H9 (cell line): ENCODE measurements at regions not wholly inside any gene's neighbourhood (a gene's known extent, or its start where the extent isn't known, plus 50 kb on each side); places are given as distances from the start of the nearest gene placed in this dataset.

Source experiments
- DNase-seq: peaks from one replicate; pipeline ENCODE4 v3.0.0-alpha.2; 2017
- H2AFZ ChIP-seq: one replicate; pipeline ENCODE4 v1.6.1; 2013; ENCODE audit warnings: mild to moderate bottlenecking, low read length, control low read depth, moderate library complexity
- H2AK5ac ChIP-seq: 2 replicates; pipeline ENCODE4 v1.6.1; 2013; ENCODE audit warnings: low read length, control low read depth, mixed read lengths; ENCODE audit not compliant: insufficient read length
- H2BK120ac ChIP-seq: one replicate; pipeline ENCODE4 v1.6.1; 2013; ENCODE audit warnings: low read depth, mild to moderate bottlenecking, low read length, control low read depth, inconsistent platforms; ENCODE audit not compliant: poor library complexity, severe bottlenecking
- H2BK12ac ChIP-seq: 2 replicates; pipeline ENCODE4 v1.6.1; 2013; ENCODE audit warnings: low read length, control low read depth, mixed read lengths, low read depth; ENCODE audit not compliant: insufficient read length
- H2BK15ac ChIP-seq: 2 replicates; pipeline ENCODE4 v1.6.1; 2013; ENCODE audit warnings: low read depth, low read length, control low read depth
- H2BK20ac ChIP-seq: one replicate; pipeline ENCODE4 v1.6.1; 2013; ENCODE audit warnings: low read depth, mild to moderate bottlenecking, low read length, control low read depth, inconsistent platforms; ENCODE audit not compliant: poor library complexity, severe bottlenecking
- H2BK5ac ChIP-seq: 2 replicates; pipeline ENCODE4 v1.6.1; 2013; ENCODE audit warnings: low read length, control low read depth, mixed read lengths; ENCODE audit not compliant: insufficient read length
- H3K14ac ChIP-seq: 2 replicates; pipeline ENCODE4 v1.6.1; 2013; ENCODE audit warnings: low read length, control low read depth; ENCODE audit not compliant: insufficient read depth
- H3K18ac ChIP-seq: 2 replicates; pipeline ENCODE4 v1.6.1; 2013; ENCODE audit warnings: low read depth, mild to moderate bottlenecking, mixed read lengths, low read length, control low read depth; ENCODE audit not compliant: insufficient read length
- H3K23ac ChIP-seq: 2 replicates; pipeline ENCODE4 v1.6.1; 2013; ENCODE audit warnings: low read length, control low read depth, mixed read lengths, low read depth; ENCODE audit not compliant: insufficient read length
- H3K23me2 ChIP-seq: 2 replicates; pipeline ENCODE4 v1.6.1; 2013; ENCODE audit warnings: low read depth, mild to moderate bottlenecking, mixed read lengths, low read length, control low read depth; ENCODE audit not compliant: insufficient read length, poor library complexity, severe bottlenecking
- H3K27ac ChIP-seq: 2 replicates; pipeline ENCODE4 v1.5.1; 2013; ENCODE audit warnings: low read length, control low read depth, mixed read lengths, low read depth; ENCODE audit not compliant: insufficient read length
- H3K27me3 ChIP-seq: 2 replicates; pipeline ENCODE4 v1.6.1; 2013; ENCODE audit warnings: low read length, control low read depth, inconsistent platforms; ENCODE audit not compliant: insufficient read depth
- H3K4ac ChIP-seq: 2 replicates; pipeline ENCODE4 v1.6.1; 2013; ENCODE audit warnings: low read depth, mild to moderate bottlenecking, control low read depth, inconsistent platforms, low read length, moderate library complexity
- H3K4me1 ChIP-seq: 2 replicates; pipeline ENCODE4 v1.6.1; 2013; ENCODE audit warnings: low read length, control low read depth, inconsistent platforms; ENCODE audit not compliant: insufficient read depth
- H3K4me2 ChIP-seq: 2 replicates; pipeline ENCODE4 v1.6.1; 2013; ENCODE audit warnings: low read length, control low read depth, mixed read lengths; ENCODE audit not compliant: insufficient read length, insufficient read depth
- H3K56ac ChIP-seq: 2 replicates; pipeline ENCODE4 v1.6.1; 2013; ENCODE audit warnings: low read depth, mild to moderate bottlenecking, mixed read lengths, low read length, control low read depth; ENCODE audit not compliant: insufficient read length
- H3K79me1 ChIP-seq: 2 replicates; pipeline ENCODE4 v1.6.1; 2013; ENCODE audit warnings: low read depth, mild to moderate bottlenecking, moderate library complexity, low read length, control low read depth, inconsistent platforms; ENCODE audit not compliant: insufficient read depth, poor library complexity, severe bottlenecking
- H3K79me2 ChIP-seq: 2 replicates; pipeline ENCODE4 v1.6.1; 2013; ENCODE audit warnings: low read length, control low read depth, inconsistent platforms; ENCODE audit not compliant: insufficient read depth
- H3K9ac ChIP-seq: 2 replicates; pipeline ENCODE4 v1.6.1; 2013; ENCODE audit warnings: low read length, control low read depth, mixed read lengths; ENCODE audit not compliant: insufficient read length; ENCODE audit errors: extremely low read depth
- H3K9me3 ChIP-seq: one replicate; pipeline ENCODE4 v1.6.1; 2013; ENCODE audit warnings: low read depth, low read length, inconsistent platforms; ENCODE audit not compliant: control insufficient read depth
- H3T11ph ChIP-seq: one replicate; pipeline ENCODE4 v1.6.1; 2013; ENCODE audit warnings: mild to moderate bottlenecking, low read length, control low read depth, inconsistent platforms
- H4K20me1 ChIP-seq: one replicate; pipeline ENCODE4 v1.6.1; 2013; ENCODE audit not compliant: control insufficient read depth, insufficient read length, insufficient read depth
- H4K5ac ChIP-seq: 2 replicates; pipeline ENCODE4 v1.6.1; 2013; ENCODE audit warnings: low read depth, mild to moderate bottlenecking, mixed read lengths, low read length, control low read depth; ENCODE audit not compliant: insufficient read length
- H4K8ac ChIP-seq: replicated peaks from 2 replicates; pipeline ENCODE4 v1.6.1; 2013; ENCODE audit warnings: low read length, control low read depth, mixed read lengths, low read depth; ENCODE audit not compliant: insufficient read length
- H4K91ac ChIP-seq: 2 replicates; pipeline ENCODE4 v1.6.1; 2013; ENCODE audit warnings: low read depth, mild to moderate bottlenecking, moderate library complexity, mixed read lengths, low read length, control low read depth; ENCODE audit not compliant: insufficient read length
- H3K27ac Mint-ChIP-seq, 3 experiments: 2 replicates in 2 of 3; 3 replicates in 1 of 3; pipeline ENCODE4 v1.8.0; 2020 to 2021; ENCODE audit warnings: mixed read lengths in 3 of 3, mild to moderate bottlenecking in 1 of 3, moderate library complexity in 1 of 3
- H3K27me3 Mint-ChIP-seq: 2 replicates; pipeline ENCODE4 v1.8.0; 2021; ENCODE audit warnings: low read depth, mild to moderate bottlenecking, moderate library complexity, mixed read lengths
- H3K36me3 Mint-ChIP-seq, 3 experiments: 2 replicates in 2 of 3; 3 replicates in 1 of 3; pipeline ENCODE4 v1.8.0; 2020 to 2021; ENCODE audit warnings: low read depth in 3 of 3, mixed read lengths in 3 of 3; ENCODE audit not compliant: insufficient read depth in 1 of 3
- H3K4me1 Mint-ChIP-seq, 2 experiments: 2 replicates each; pipeline ENCODE4 v1.8.0; 2020; ENCODE audit warnings: mixed read lengths in 2 of 2
- H3K4me3 Mint-ChIP-seq, 2 experiments: 2 replicates in 1 of 2; 3 replicates in 1 of 2; pipeline ENCODE4 v1.8.0; 2020 to 2021; ENCODE audit warnings: mild to moderate bottlenecking in 2 of 2, mixed read lengths in 2 of 2, moderate library complexity in 1 of 2
- H3K9me3 Mint-ChIP-seq, 2 experiments: 2 replicates in 1 of 2; 3 replicates in 1 of 2; pipeline ENCODE4 v1.8.0; 2020; ENCODE audit warnings: mild to moderate bottlenecking in 2 of 2, mixed read lengths in 2 of 2, moderate library complexity in 1 of 2
- CTCF ChIP-seq: fragments of 200-600 bp; sonication (generic); conservative IDR thresholded peaks from 3 replicates; pipeline ENCODE4 v1.8.0; 2021; ENCODE audit warnings: antibody characterized with exemption, mild to moderate bottlenecking
- WGBS: extraction: QIAGEN DNeasy Blood & Tissue Kit; methylation state at CpG from one replicate; pipeline ENCODE4 v1.1.7; 2013; ENCODE audit warnings: missing lambda C conversion rate, low lambda C conversion rate, mixed read lengths; ENCODE audit not compliant: insufficient read length; ENCODE audit errors: extremely low coverage; 5-methylcytosine and 5-hydroxymethylcytosine counted together

DNA sequence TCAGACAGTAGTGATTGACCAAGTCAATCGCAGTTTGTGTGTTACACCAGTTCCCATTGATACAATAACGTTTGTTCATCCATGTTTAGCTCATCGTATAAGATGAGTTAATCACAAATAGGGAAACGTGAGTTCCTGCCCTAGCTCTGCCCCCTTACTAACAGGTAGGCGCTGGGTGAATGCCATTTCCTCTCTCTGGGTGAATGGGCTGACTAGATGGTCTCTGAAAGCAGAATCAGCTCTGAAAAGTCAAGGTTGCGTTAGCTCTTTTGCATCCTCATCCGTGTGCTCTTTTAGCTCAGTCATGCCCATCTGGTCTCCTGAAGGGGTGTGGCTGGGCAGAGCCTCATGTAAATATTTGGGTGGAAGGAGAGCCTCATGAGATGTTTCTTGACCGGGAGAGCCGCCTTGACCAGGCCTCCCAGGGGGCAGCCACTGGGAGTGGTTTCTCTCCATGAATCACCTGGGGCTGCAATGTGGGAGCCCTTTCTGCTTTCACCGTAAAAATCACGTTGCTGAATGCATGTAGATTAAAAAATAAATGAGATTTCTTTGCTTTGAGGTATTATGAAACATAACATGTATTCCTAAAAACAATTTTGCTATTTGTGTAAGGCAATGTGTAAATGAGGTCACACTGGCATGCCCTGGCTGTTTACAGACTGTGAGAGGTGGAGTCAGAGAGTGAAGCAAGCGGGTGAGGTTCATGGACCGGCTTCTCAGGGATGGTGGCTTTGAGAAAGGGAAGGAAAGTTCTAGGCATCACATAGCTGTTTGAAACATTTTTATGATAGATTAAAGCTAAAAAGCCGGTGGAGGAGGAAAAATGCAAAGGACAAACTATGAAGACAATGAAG lies 108.4 kb upstream of the RASGRP1 start:
- H3K4me1 Mint-ChIP-seq: peaks cover 12 to 14% of the 10 kb centered on the region in 2 experiments
- no peak overlapping the region for H4K8ac ChIP-seq
- H2AK5ac ChIP-seq: no peak overlapping the region
- H3K27me3 Mint-ChIP-seq: no peaks in the 10 kb centered on the region; the same call in 1 of the 2 replicates
- no peak overlapping the region for H3K56ac ChIP-seq
- WGBS: no CpG with 5 or more reads among the region's 14 CpGs
- H3K9me3 Mint-ChIP-seq: no peaks in the 10 kb centered on the region; a peak in 1 of 5 replicates
- no peak overlapping the region for H2BK12ac ChIP-seq
- H3K27me3 ChIP-seq: no peaks in the 10 kb centered on the region
- H3K18ac ChIP-seq: no peak overlapping the region
- no peak overlapping the region for H2BK15ac ChIP-seq
- H2BK20ac ChIP-seq: no peak overlapping the region
- H3K9me3 ChIP-seq: no peaks in the 10 kb centered on the region
- no peak overlapping the region for H3T11ph ChIP-seq
- H2BK120ac ChIP-seq: no peak overlapping the region
- no peak overlapping the region for H3K14ac ChIP-seq
- no peaks in the 10 kb centered on the region for H3K4me1 ChIP-seq
- H3K4me3 Mint-ChIP-seq: no peak overlapping the region
- no peaks in the 10 kb centered on the region for H3K79me2 ChIP-seq
- H3K23me2 ChIP-seq: no peaks in the 10 kb centered on the region
- H3K9ac ChIP-seq: no peak overlapping the region
- no peak overlapping the region for H4K5ac ChIP-seq
- H2BK5ac ChIP-seq: no peak overlapping the region
- no peak overlapping the region for H3K23ac ChIP-seq
- H3K36me3 Mint-ChIP-seq: no peaks in the 10 kb centered on the region
- no peak overlapping the region for H2AFZ ChIP-seq
- no peak for TF ChIP-seq CTCF
- no peak overlapping the region for H3K27ac ChIP-seq
- no peak overlapping the region for H4K91ac ChIP-seq
- no peak overlapping the region for H3K4me2 ChIP-seq
- H3K79me1 ChIP-seq: no peaks in the 10 kb centered on the region
- DNase-seq: no peak
- peak overlapping the region in 1 of 3 experiments; percentile 81; a peak in 1 of 7 replicates for H3K27ac Mint-ChIP-seq
- H4K20me1 ChIP-seq: no peaks in the 10 kb centered on the region
- H3K4ac ChIP-seq: no peak overlapping the region
